Peyer's patch (tissue), 4 donors: ENCODE measurements at regions not wholly inside any gene's neighbourhood (a gene's known extent, or its start where the extent isn't known, plus 50 kb on each side); places are given as distances from the start of the nearest gene placed in this dataset.

Source experiments
- POLR2A ChIP-seq, 2 donors: fragments of 450-650 bp; IDR thresholded peaks; one replicate each; pipeline ENCODE4 v1.5.1; 2017; ENCODE audit warnings: antibody characterized with exemption in 2 of 2, mild to moderate bottlenecking in 2 of 2, moderate library complexity in 2 of 2
- TF ChIP-seq, protein P1 (sequence below), 6 experiments: fragments of 450-650 bp in 4 of 6; fragments of 200-600 bp in 2 of 6; sonication (generic) in 1 of 6; IDR thresholded peaks; one replicate each; pipeline ENCODE4 v1.5.1; 2017 to 2019; ENCODE audit warnings: antibody characterized with exemption in 6 of 6, mild to moderate bottlenecking in 3 of 6, moderate library complexity in 1 of 6

DNA sequence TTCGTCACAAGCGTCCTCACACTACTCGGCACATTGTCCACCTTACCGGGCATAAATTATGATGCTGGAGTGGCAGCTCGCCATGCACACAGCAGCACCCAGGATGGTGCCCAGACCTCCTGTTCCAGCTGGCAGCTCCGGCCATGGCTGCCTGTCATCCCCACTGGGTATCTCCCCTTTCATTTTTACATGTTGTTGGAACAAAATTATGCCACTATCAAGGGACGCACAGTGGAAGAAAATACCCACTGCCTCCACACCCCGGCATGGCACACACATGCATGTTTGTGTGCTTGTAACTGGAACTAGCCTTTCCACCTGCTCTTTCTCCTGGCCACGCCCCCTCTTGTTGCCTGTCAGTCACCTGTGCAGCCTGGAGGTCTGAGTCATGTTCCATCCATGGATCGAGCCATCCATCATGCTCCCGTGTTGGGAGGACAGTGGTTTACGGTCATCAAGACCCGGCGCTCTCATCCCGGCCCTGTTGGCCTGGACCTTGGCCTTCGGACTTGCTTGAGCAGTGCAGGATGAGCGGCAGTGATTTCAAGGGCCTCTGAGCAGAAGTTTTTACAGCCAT lies 1069.6 kb downstream of the BRD1 start:
- TF ChIP-seq, protein P1, sequence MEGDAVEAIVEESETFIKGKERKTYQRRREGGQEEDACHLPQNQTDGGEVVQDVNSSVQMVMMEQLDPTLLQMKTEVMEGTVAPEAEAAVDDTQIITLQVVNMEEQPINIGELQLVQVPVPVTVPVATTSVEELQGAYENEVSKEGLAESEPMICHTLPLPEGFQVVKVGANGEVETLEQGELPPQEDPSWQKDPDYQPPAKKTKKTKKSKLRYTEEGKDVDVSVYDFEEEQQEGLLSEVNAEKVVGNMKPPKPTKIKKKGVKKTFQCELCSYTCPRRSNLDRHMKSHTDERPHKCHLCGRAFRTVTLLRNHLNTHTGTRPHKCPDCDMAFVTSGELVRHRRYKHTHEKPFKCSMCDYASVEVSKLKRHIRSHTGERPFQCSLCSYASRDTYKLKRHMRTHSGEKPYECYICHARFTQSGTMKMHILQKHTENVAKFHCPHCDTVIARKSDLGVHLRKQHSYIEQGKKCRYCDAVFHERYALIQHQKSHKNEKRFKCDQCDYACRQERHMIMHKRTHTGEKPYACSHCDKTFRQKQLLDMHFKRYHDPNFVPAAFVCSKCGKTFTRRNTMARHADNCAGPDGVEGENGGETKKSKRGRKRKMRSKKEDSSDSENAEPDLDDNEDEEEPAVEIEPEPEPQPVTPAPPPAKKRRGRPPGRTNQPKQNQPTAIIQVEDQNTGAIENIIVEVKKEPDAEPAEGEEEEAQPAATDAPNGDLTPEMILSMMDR (IDR thresholded peaks at IDR 0.05), result no peak
- TF ChIP-seq POLR2A (IDR thresholded peaks at IDR 0.05), result no peak
